HAP-1 (cell line): ENCODE measurements at regions not wholly inside any gene's neighbourhood (a gene's known extent, or its start where the extent isn't known, plus 50 kb on each side); places are given as distances from the start of the nearest gene placed in this dataset.
"Not testable (repeated sequence)": the region's sequence is repeated elsewhere in the genome, so short reads cannot be mapped to it uniquely, and the experiment has no call there.

Experiments
- DNase-seq, 2 experiments: peaks; one replicate each; pipeline ENCODE4 v3.0.0-alpha.2; 2016 to 2020; ENCODE audit warnings: low spot score in 2 of 2
- H3K27me3 ChIP-seq: fragments of 250-450 bp; sonication (Bioruptor Pico); 2 replicates; pipeline ENCODE4 v1.5.1; 2020; ENCODE audit warnings: low read depth, mild to moderate bottlenecking, moderate library complexity
- H3K36me3 ChIP-seq: fragments of 250-450 bp; sonication (Bioruptor Pico); replicated peaks from 2 replicates; pipeline ENCODE4 v1.5.1; 2020; ENCODE audit warnings: mild to moderate bottlenecking
- H3K4me1 ChIP-seq: fragments of 250-450 bp; sonication (Bioruptor Pico); 2 replicates; pipeline ENCODE4 v1.5.1; 2020; ENCODE audit warnings: mild to moderate bottlenecking
- H3K4me3 ChIP-seq: fragments of 250-450 bp; sonication (Bioruptor Pico); 2 replicates; pipeline ENCODE4 v1.5.1; 2020; ENCODE audit warnings: mild to moderate bottlenecking, moderate library complexity
- H3K9me3 ChIP-seq: fragments of 250-450 bp; sonication (Bioruptor Pico); 2 replicates; pipeline ENCODE4 v1.5.1; 2020; ENCODE audit warnings: mild to moderate bottlenecking, moderate library complexity
- in situ Hi-C: fragments of 300-500 bp; cut with MboI; formaldehyde crosslinking; loops from 3 replicates; pipeline ENCODE4 v1.14.3; 2020; ENCODE audit warnings: low sequenced_read_pairs, inconsistent platforms, mixed read lengths

DNA sequence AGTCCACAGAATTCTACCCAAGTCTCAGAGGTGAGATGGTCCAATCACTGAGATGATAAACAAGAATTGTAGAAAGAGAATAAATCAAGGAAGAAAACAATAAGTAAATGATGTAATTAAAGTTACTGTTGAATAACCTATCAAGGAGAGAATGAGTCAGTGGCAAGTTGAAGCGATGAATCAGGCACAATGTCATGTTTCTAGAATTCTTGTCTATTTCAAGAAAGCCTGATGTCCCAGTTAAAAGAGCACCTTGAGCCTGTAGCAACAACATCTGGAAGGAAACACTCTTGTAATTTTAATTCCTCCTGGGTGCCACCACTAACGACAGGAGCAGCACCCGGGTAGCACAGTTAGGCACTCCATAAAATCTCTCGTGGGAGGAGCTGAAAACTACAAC lies 67.9 kb upstream of the SLC35C1 start:
- Histone ChIP-seq H3K27me3 (no peaks in the 10 kb centered on the region), H3K4me3 (no peak overlapping the region), H3K4me1 (no peaks in the 10 kb centered on the region), H3K36me3 (no peaks in the 10 kb centered on the region), H3K9me3 (no peaks in the 10 kb centered on the region)
- in situ Hi-C loops, result no loop called here
- DNase-seq, result no peak

- DNase-seq, result no peak
Measured at GRCh38 chr11:45736424-45736823, 68.5 kb upstream of the SLC35C1 start.

DNA sequence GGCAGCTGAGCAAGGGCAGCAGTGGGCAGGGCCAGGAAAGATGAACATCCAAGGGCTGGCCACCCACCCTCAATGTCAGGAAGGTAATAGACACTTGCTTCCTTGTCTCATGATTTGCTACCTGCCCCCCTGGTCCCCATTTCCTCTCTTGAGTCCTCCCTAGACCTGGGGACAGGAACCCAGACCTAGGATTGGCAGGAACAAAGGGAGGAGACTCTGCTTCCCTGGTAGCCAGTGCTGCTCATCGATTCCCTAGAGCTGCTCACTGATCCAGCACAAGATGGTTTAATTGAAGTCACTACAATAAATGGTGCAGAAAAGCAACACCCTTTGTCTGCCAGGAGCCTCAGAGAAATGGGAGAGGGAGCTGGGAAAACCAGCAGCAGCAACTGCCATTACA lies 67.8 kb upstream of the CHST1 start:
- Histone ChIP-seq H3K27me3 (no peaks in the 10 kb centered on the region), H3K9me3 (0 out of 2 replicates have a peak, but pooled peaks cover 2% of the 10 kb centered on the region), H3K36me3 (no peaks in the 10 kb centered on the region), H3K4me3 (no peak overlapping the region), H3K4me1 (no peaks in the 10 kb centered on the region)
- DNase-seq, result no peak
- in situ Hi-C loops, result no loop called here

More at GRCh38 chr11:45736424-45736823, 68.5 kb upstream of the SLC35C1 start:
- Histone ChIP-seq H3K36me3 (no peaks in the 10 kb centered on the region), H3K9me3 (no peaks in the 10 kb centered on the region), H3K27me3 (no peaks in the 10 kb centered on the region), H3K4me1 (no peaks in the 10 kb centered on the region), H3K4me3 (no peak overlapping the region)
- in situ Hi-C loops, result no loop called here

GRCh38 chr11:45732343-45732742 lies 66.9 kb upstream of the CHST1 start:
- Histone ChIP-seq H3K27me3 (no peaks in the 10 kb centered on the region), H3K9me3 (0 out of 2 replicates have a peak, but pooled peaks cover 2% of the 10 kb centered on the region), H3K36me3 (no peaks in the 10 kb centered on the region), H3K4me3 (no peak overlapping the region), H3K4me1 (no peaks in the 10 kb centered on the region)
- in situ Hi-C loops, result no loop called here
- no peak for DNase-seq

- in situ Hi-C loops, H3K4me1 ChIP-seq: not testable (repeated sequence)
- DNase-seq, result peak in 1 of 2 experiments; percentile 27
Measured at GRCh38 chr11:45731171-45731570, 65.7 kb upstream of the CHST1 start.

GRCh38 chr11:45730014-45730413 lies 64.6 kb upstream of the CHST1 start:
- H3K4me3 ChIP-seq, result no peak overlapping the region
- H3K27me3 ChIP-seq, result no peaks in the 10 kb centered on the region
- no peak for DNase-seq
- no peaks in the 10 kb centered on the region for H3K4me1 ChIP-seq
- H3K9me3 ChIP-seq, result 0 out of 2 replicates have a peak, but pooled peaks cover 2% of the 10 kb centered on the region
- in situ Hi-C loops, result no loop called here
- no peaks in the 10 kb centered on the region for H3K36me3 ChIP-seq

More at GRCh38 chr11:45731171-45731570, 65.7 kb upstream of the CHST1 start:
- not testable (repeated sequence) for H3K4me3 ChIP-seq, H3K27me3 ChIP-seq, H3K36me3 ChIP-seq, H3K9me3 ChIP-seq

DNA sequence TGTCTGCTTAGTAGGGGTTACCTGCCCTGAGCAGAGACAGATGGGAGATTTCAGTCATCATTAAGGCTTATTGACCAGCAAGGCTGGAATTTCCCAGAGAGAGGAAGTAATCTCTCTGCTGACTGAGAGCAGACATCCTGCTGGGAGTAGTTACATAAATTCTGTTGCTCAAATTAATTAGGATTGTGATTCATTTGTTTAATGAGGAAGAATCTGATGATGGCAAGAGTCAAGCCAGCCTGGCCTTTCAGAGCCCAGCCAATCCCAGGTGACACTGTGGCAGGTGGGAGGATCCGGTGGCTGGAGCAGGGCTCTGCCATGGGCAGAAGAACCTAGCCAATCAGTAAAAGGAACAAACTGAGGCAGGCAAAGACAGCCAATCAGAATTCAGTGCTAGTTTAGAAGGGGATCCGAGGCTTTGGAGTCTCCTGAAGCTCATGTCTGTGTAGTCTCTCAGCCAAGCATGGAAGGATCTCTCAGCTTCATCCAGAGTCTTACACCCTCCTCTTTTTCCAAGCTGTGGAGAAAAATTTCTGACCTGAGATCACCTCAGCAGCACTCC lies 61.2 kb upstream of the CHST1 start:
- no peak for DNase-seq
- H3K4me3 ChIP-seq, result no peak overlapping the region
- no peaks in the 10 kb centered on the region for H3K4me1 ChIP-seq
- no peaks in the 10 kb centered on the region; the same call in 1 of the 2 replicates for H3K27me3 ChIP-seq
- no peaks in the 10 kb centered on the region for H3K36me3 ChIP-seq
- H3K9me3 ChIP-seq, result 0 out of 2 replicates have a peak, but pooled peaks cover 2% of the 10 kb centered on the region
- in situ Hi-C loops, result no loop called here

DNA sequence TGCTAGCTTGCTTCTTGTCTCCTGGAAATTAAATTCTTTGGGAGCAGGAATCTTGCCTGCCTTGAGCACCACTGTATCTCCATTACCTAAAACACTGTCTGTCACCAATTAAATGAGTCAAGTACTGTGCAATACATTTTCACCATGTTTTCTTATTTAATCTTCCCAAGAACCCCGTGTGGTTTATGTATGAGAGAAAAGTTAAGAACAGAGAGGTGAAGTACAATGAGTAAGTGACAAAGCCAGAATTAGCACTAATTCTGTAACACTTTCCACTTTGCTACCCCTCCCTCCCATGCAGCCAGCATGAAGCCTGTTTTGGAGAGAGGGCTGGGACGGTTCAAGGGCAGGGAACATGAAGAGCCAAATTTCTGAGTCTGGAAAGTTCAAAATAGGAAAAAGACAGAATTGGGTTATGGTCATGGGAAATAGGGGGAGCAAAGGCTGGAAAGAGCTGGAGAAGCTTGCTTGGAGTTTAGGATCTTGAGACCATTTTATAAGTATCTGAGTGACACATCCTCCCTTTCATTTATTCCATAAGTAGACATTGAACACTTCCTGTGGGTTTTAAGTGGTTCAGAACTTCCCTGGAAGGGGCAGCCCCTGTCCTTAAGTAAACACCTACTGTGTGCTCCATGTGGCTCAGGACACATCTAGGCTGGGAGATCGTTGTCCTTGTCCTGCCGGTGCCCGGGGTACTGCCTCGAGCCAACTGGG lies 60.5 kb upstream of the CHST1 start:
- no peaks in the 10 kb centered on the region for H3K36me3 ChIP-seq
- in situ Hi-C loops, result no loop called here

GRCh38 chr11:45725121-45725520 lies 59.7 kb upstream of the CHST1 start:
- Histone ChIP-seq H3K27me3 (peaks cover 2% of the 10 kb centered on the region; the same call in 1 of the 2 replicates), H3K36me3 (no peaks in the 10 kb centered on the region), H3K4me1 (no peaks in the 10 kb centered on the region), H3K9me3 (no peaks in the 10 kb centered on the region), H3K4me3 (no peak overlapping the region)
- no peak for DNase-seq
- in situ Hi-C loops, result no loop called here

More for the DNA sequence above, 60.5 kb upstream of the CHST1 start:
- Histone ChIP-seq H3K27me3 (peaks cover 2% of the 10 kb centered on the region; the same call in 1 of the 2 replicates), H3K4me3 (no peak overlapping the region), H3K4me1 (no peaks in the 10 kb centered on the region), H3K9me3 (0 out of 2 replicates have a peak, but pooled peaks cover under 1% of the 10 kb centered on the region)
- no peak for DNase-seq

DNA sequence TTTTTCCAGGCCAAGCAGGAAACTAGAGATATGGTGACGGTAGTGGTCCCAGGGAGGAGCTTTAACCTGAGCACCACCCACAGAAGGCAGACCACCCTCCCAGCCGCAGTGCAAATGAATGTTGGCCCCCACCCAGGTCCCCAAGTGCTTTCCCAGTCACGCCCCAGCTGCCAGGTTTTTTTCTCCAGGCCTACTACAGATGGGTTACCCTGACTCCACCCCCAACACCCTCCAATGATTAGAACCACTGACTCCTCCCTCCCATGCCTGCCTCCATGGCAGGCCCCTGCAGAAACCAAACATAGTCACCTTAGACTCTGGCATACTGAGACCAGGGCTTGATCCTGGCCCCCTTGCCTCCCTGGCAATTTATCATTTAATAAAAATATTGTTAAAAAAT lies 58.7 kb upstream of the CHST1 start:
- no peak for DNase-seq
- Histone ChIP-seq H3K9me3 (no peaks in the 10 kb centered on the region), H3K27me3 (peaks cover 2% of the 10 kb centered on the region; the same call in 1 of the 2 replicates), H3K36me3 (no peaks in the 10 kb centered on the region), H3K4me3 (no peak overlapping the region), H3K4me1 (no peaks in the 10 kb centered on the region)
- in situ Hi-C loops, result no loop called here

- no peak for DNase-seq
- Histone ChIP-seq H3K4me1 (no peaks in the 10 kb centered on the region), H3K27me3 (peaks cover 2% of the 10 kb centered on the region; the same call in 1 of the 2 replicates), H3K4me3 (no peak overlapping the region), H3K36me3 (no peaks in the 10 kb centered on the region), H3K9me3 (no peaks in the 10 kb centered on the region)
- in situ Hi-C loops, result no loop called here
Measured at GRCh38 chr11:45723397-45723796, 58.0 kb upstream of the CHST1 start.

DNA sequence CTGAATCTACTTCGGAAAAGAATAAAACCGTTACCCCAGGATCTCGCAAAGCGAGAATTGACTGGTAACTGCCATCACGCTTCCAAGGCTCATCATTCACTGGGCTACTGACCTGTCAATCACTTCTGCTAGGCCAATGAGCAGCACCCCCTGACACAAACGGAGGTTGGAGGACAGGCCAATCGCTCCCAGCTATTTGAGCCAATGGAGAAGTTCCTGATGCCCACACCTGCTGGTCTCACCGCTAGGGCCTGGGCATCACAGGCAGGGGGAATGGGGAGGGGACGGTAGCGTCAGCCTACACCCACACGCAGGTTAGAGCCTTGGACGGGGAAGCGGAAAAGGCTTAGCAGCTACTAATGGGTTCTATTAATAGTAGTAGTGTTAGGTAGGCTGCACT lies 56.7 kb upstream of the CHST1 start:
- H3K4me3 ChIP-seq, result no peak overlapping the region
- in situ Hi-C loops, result no loop called here
- no peaks in the 10 kb centered on the region for H3K4me1 ChIP-seq
- H3K36me3 ChIP-seq, result no peaks in the 10 kb centered on the region
- DNase-seq, result no peak
- H3K27me3 ChIP-seq, result peaks cover 2% of the 10 kb centered on the region; the same call in 1 of the 2 replicates
- no peaks in the 10 kb centered on the region for H3K9me3 ChIP-seq

- Histone ChIP-seq H3K27me3 (peaks cover 2% of the 10 kb centered on the region; the same call in 1 of the 2 replicates), H3K4me3 (no peak overlapping the region), H3K9me3 (no peaks in the 10 kb centered on the region), H3K4me1 (no peaks in the 10 kb centered on the region), H3K36me3 (no peaks in the 10 kb centered on the region)
- no peak for DNase-seq
- in situ Hi-C loops, result no loop called here
Measured at GRCh38 chr11:45717526-45717925, 52.1 kb upstream of the CHST1 start.

GRCh38 chr11:45715418-45715817 lies 50.0 kb upstream of the CHST1 start:
- no peaks in the 10 kb centered on the region for H3K4me1 ChIP-seq
- in situ Hi-C loops, result no loop called here
- no peak for DNase-seq
- peaks cover 7% of the 10 kb centered on the region for H3K27me3 ChIP-seq
- no peak overlapping the region for H3K4me3 ChIP-seq
- no peaks in the 10 kb centered on the region for H3K9me3 ChIP-seq
- H3K36me3 ChIP-seq, result no peaks in the 10 kb centered on the region
